Skin epidermis (tissue), 12 donors: ENCODE measurements at regions not wholly inside any gene's neighbourhood (a gene's known extent, or its start where the extent isn't known, plus 50 kb on each side); places are given as distances from the start of the nearest gene placed in this dataset.

Experiments
- H3K27ac ChIP-seq, 21 experiments: fragments of 200-600 bp; sonication (generic) in 11 of 21; one replicate each; pipeline ENCODE4 v1.5.0; 2020; ENCODE audit warnings: mild to moderate bottlenecking in 3 of 21, inconsistent platforms in 2 of 21, moderate library complexity in 2 of 21
- H3K4me3 ChIP-seq, 7 experiments: fragments of 200-600 bp; sonication (generic) in 2 of 7; one replicate each; pipeline ENCODE4 v1.5.0; 2020; ENCODE audit warnings: inconsistent platforms in 2 of 7, mild to moderate bottlenecking in 2 of 7, moderate library complexity in 1 of 7

- no peak overlapping the region for H3K27ac ChIP-seq
- H3K4me3 ChIP-seq = no peak overlapping the region
These were observed 789.2 kb upstream of the NR2F2 start for GRCh38 chr15:95541301-95541700.

GRCh38 chr15:95549168-95549738, 781.2 kb upstream of the NR2F2 start:
- no peak overlapping the region for H3K27ac ChIP-seq
- no peak overlapping the region for H3K4me3 ChIP-seq

GRCh38 chr15:95550702-95551101, 779.8 kb upstream of the NR2F2 start:
- no peak overlapping the region for H3K4me3 ChIP-seq
- H3K27ac ChIP-seq = no peak overlapping the region

- no peak overlapping the region for H3K4me3 ChIP-seq
- no peak overlapping the region for H3K27ac ChIP-seq
These were observed 774.3 kb upstream of the NR2F2 start for GRCh38 chr15:95556225-95556624.

- Histone ChIP-seq H3K27ac (peak overlapping the region in 5 of 21 experiments; percentile 4 to 64 (median 50)), H3K4me3 (no peak overlapping the region)
These were observed 773.7 kb upstream of the NR2F2 start for GRCh38 chr15:95556866-95557225.

- Histone ChIP-seq H3K4me3 (no peak overlapping the region), H3K27ac (peak overlapping the region in 6 of 21 experiments; percentile 26 to 64 (median 50))
These were observed 773.1 kb upstream of the NR2F2 start for GRCh38 chr15:95557226-95558046.

GRCh38 chr15:95558131-95558530, 772.4 kb upstream of the NR2F2 start:
- peak overlapping the region in 2 of 21 experiments; percentile 18 to 50 for H3K27ac ChIP-seq
- H3K4me3 ChIP-seq = no peak overlapping the region

GRCh38 chr15:95558916-95559315, 771.6 kb upstream of the NR2F2 start:
- H3K27ac ChIP-seq = no peak overlapping the region

GRCh38 chr15:95559875-95560394, 770.6 kb upstream of the NR2F2 start:
- Histone ChIP-seq H3K27ac (no peak overlapping the region), H3K4me3 (no peak overlapping the region)

More at GRCh38 chr15:95558916-95559315, 771.6 kb upstream of the NR2F2 start:
- H3K4me3 ChIP-seq = no peak overlapping the region

- Histone ChIP-seq H3K27ac (no peak overlapping the region), H3K4me3 (no peak overlapping the region)
These were observed 769.0 kb upstream of the NR2F2 start for GRCh38 chr15:95561463-95561862.

GRCh38 chr15:95563634-95564033, 766.9 kb upstream of the NR2F2 start:
- H3K4me3 ChIP-seq = no peak overlapping the region
- no peak overlapping the region for H3K27ac ChIP-seq

- H3K4me3 ChIP-seq = no peak overlapping the region
- H3K27ac ChIP-seq = no peak overlapping the region
These were observed 765.4 kb upstream of the NR2F2 start for GRCh38 chr15:95565016-95565600.

- Histone ChIP-seq H3K4me3 (no peak overlapping the region), H3K27ac (no peak overlapping the region)
These were observed 764.8 kb upstream of the NR2F2 start for GRCh38 chr15:95565690-95566089.

- no peak overlapping the region for H3K27ac ChIP-seq
- H3K4me3 ChIP-seq = no peak overlapping the region
These were observed 762.8 kb upstream of the NR2F2 start for GRCh38 chr15:95567686-95568085.

GRCh38 chr15:95574053-95574452, 756.4 kb upstream of the NR2F2 start:
- Histone ChIP-seq H3K4me3 (no peak overlapping the region), H3K27ac (no peak overlapping the region)

- Histone ChIP-seq H3K4me3 (no peak overlapping the region), H3K27ac (no peak overlapping the region)
These were observed 752.6 kb upstream of the NR2F2 start for GRCh38 chr15:95577927-95578326.

- no peak overlapping the region for H3K4me3 ChIP-seq
- H3K27ac ChIP-seq = no peak overlapping the region
These were observed 750.4 kb upstream of the NR2F2 start for GRCh38 chr15:95580121-95580520.

- H3K4me3 ChIP-seq = no peak overlapping the region
- no peak overlapping the region for H3K27ac ChIP-seq
These were observed 748.9 kb upstream of the NR2F2 start for GRCh38 chr15:95581595-95581994.

GRCh38 chr15:95584088-95584487, 746.4 kb upstream of the NR2F2 start:
- Histone ChIP-seq H3K4me3 (no peak overlapping the region), H3K27ac (no peak overlapping the region)

GRCh38 chr15:95588056-95588455, 742.4 kb upstream of the NR2F2 start:
- no peak overlapping the region for H3K27ac ChIP-seq
- no peak overlapping the region for H3K4me3 ChIP-seq

GRCh38 chr15:95590533-95591044, 739.9 kb upstream of the NR2F2 start:
- Histone ChIP-seq H3K4me3 (no peak overlapping the region), H3K27ac (no peak overlapping the region)
